Right lobe of liver (tissue), 4 donors: ENCODE measurements at regions not wholly inside any gene's neighbourhood (a gene's known extent, or its start where the extent isn't known, plus 50 kb on each side); places are given as distances from the start of the nearest gene placed in this dataset.

Experiments
- CTCF ChIP-seq, 4 donors: fragments of 200-600 bp in 3 of 4; fragments of 450-650 bp in 1 of 4; IDR thresholded peaks; one replicate each; pipeline versions ENCODE4 v1.5.1 to v1.8.0; 2016 to 2022; ENCODE audit warnings: antibody characterized with exemption in 4 of 4, mild to moderate bottlenecking in 2 of 4
- POLR2A ChIP-seq: fragments of 450-650 bp; IDR thresholded peaks from one replicate; pipeline ENCODE4 v1.6.1; 2017; ENCODE audit warnings: antibody characterized with exemption, mild to moderate bottlenecking
- donor health status: DM: no; HTN: no; CAD: no.
- donor health status: DM: no; HTN: no; CAD: no.
- donor health status: DM: no; HTN: yes; CAD: no.

DNA sequence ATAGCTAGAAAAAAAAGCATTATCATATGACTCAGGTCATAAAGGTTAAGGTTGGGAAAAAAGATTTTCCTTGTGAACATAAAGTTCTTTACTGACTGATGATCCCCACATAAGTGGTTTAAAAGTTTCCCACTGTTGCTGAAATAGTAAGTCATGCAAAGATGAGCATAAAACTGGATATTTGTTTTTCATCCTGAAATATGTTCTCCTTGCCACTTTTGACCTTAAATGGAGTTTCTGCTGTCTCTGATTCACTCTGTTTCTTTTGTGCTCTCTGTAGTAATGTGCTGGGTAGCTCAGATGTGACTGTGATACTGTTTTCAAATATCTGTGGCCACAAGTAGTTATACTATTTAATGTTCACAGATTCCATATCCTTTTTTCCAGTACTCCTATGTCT lies 162.5 kb upstream of the GAS1 start:
- no peak for TF ChIP-seq CTCF (IDR thresholded peaks at IDR 0.05)
- no peak for TF ChIP-seq POLR2A
